Hepatocyte (in vitro differentiated cells): ENCODE measurements at regions not wholly inside any gene's neighbourhood (a gene's known extent, or its start where the extent isn't known, plus 50 kb on each side); places are given as distances from the start of the nearest gene placed in this dataset.

ENCODE experiments used
- DNase-seq: peaks from one replicate; pipeline ENCODE4 v3.0.0-alpha.2; 2016; ENCODE audit warnings: low spot score
- H2AFZ ChIP-seq: fragments of 200-600 bp; sonication (generic); 2 replicates; pipeline ENCODE4 v1.6.0; 2016; ENCODE audit warnings: antibody characterized with exemption, mild to moderate bottlenecking
- H3K27ac ChIP-seq: fragments of 200-600 bp; sonication (generic); 2 replicates; pipeline ENCODE4 v1.5.1; 2016; ENCODE audit warnings: mild to moderate bottlenecking
- H3K27me3 ChIP-seq: fragments of 200-600 bp; sonication (generic); 2 replicates; pipeline ENCODE4 v1.6.1; 2016
- H3K36me3 ChIP-seq: fragments of 200-600 bp; sonication (generic); replicated peaks from 2 replicates; pipeline ENCODE4 v1.5.1; 2016; ENCODE audit warnings: low read depth; ENCODE audit not compliant: insufficient read depth
- H3K4me1 ChIP-seq: fragments of 200-600 bp; sonication (generic); 2 replicates; pipeline ENCODE4 v1.5.1; 2016; ENCODE audit warnings: mild to moderate bottlenecking, moderate library complexity; ENCODE audit not compliant: insufficient read depth
- H3K4me2 ChIP-seq: fragments of 200-600 bp; sonication (generic); 2 replicates; pipeline ENCODE4 v1.6.0; 2016
- H3K4me3 ChIP-seq: fragments of 200-600 bp; sonication (generic); 2 replicates; pipeline ENCODE4 v1.5.1; 2016; ENCODE audit warnings: mild to moderate bottlenecking
- H3K79me2 ChIP-seq: fragments of 200-600 bp; sonication (generic); 2 replicates; pipeline ENCODE4 v1.6.0; 2017; ENCODE audit warnings: mild to moderate bottlenecking
- H3K9me2 ChIP-seq: fragments of 200-600 bp; sonication (generic); replicated peaks from 2 replicates; pipeline ENCODE4 v1.6.0; 2017; ENCODE audit warnings: mild to moderate bottlenecking; ENCODE audit not compliant: insufficient read depth
- H3K9me3 ChIP-seq: fragments of 200-600 bp; sonication (generic); 2 replicates; pipeline ENCODE4 v1.5.1; 2016; ENCODE audit warnings: low read depth, mild to moderate bottlenecking
- H4K20me1 ChIP-seq: fragments of 200-600 bp; sonication (generic); 2 replicates; pipeline ENCODE4 v1.6.0; 2016; ENCODE audit warnings: mild to moderate bottlenecking; ENCODE audit not compliant: insufficient read depth, poor library complexity, severe bottlenecking
- EZH2 ChIP-seq: fragments of 200-600 bp; sonication (generic); IDR thresholded peaks from 2 replicates; pipeline ENCODE4 v1.6.1; 2016; ENCODE audit warnings: antibody characterized with exemption, mild to moderate bottlenecking, borderline replicate concordance
- EZH2phosphoT487 ChIP-seq: fragments of 200-600 bp; sonication (generic); IDR thresholded peaks from one replicate; pipeline ENCODE4 v1.6.1; 2018; ENCODE audit warnings: antibody characterized with exemption, mild to moderate bottlenecking, low read depth, moderate library complexity; ENCODE audit not compliant: unreplicated experiment, severe bottlenecking
- WGBS: methylation state at CpG from one replicate; pipeline ENCODE4 v1.1.6; 2016; ENCODE audit warnings: low lambda C conversion rate; ENCODE audit errors: missing lambda C conversion rate; 5-methylcytosine and 5-hydroxymethylcytosine counted together
- TF ChIP-seq, protein P1 (sequence below): fragments of 200-600 bp; sonication (generic); IDR thresholded peaks from 2 replicates; pipeline ENCODE4 v1.5.1; 2016; ENCODE audit warnings: antibody characterized with exemption, mild to moderate bottlenecking; ENCODE audit not compliant: poor library complexity

DNA sequence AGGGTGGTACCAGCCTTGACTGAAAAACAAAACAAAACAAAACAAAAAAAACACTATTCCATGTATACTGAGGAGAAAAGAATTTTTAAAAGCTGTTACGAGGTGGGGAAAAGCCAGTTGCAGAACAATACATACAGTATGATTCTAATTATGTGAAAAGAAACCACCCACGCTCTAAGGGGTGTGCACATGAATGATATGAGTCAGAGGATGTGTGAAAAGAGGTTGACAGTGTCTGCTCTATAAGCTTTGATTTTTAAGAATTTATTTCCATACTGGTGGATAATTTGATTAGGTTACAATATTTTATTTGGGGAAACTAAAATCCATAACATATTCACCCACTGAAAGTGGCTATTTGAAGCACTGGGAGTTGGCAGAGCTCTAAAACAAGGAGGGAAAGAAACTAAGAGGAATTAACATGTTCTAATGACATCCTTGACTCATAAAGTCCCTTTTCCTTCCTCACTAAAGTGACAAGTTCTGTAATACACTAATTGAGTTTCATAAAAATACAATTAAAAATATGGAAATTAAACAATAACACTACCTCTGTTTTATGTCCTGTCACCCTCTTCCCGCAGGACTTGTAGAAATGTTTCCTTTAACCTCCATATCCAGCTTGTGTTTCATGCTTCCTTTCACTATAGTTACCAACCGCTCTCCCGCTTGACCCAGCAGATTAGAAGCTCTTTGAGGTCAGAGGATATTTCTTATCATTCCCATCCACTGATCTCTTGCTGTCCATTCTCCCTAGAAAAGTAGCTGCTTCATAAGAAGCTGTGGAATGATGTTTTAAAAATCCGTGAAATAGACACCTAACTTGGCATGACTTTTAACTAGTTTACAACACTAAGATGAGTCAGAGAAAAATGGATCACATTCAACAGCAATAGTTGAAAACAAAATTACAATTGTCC lies 118.6 kb upstream of the CCDC28A start:
- H3K36me3 ChIP-seq: no peaks in the 10 kb centered on the region
- H3K4me3 ChIP-seq: no peak overlapping the region

DNA sequence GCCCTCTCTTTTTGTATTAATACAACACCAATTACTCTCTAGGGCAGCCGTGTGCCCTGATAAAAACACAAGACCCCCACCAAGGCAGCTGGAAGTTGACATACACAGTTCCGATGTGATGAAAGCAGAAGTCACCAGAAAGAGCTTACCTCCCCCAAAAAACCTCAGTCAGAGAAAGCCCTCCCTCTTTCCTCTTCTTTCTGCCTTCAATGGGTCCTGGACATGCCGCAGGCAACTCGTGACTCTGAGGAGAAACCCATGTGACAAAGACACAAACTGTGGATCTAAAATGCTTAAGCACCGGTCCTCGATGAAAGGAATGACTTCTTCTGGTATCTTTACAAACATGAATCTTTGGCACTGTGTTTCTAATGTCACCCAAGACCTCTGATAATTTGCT lies 117.7 kb upstream of the CCDC28A start:
- 85% methylated on average over 6 of the region's 6 CpGs for WGBS
- H2AFZ ChIP-seq: no peak overlapping the region

More for the DNA sequence above, 118.6 kb upstream of the CCDC28A start:
- TF ChIP-seq, protein P1, sequence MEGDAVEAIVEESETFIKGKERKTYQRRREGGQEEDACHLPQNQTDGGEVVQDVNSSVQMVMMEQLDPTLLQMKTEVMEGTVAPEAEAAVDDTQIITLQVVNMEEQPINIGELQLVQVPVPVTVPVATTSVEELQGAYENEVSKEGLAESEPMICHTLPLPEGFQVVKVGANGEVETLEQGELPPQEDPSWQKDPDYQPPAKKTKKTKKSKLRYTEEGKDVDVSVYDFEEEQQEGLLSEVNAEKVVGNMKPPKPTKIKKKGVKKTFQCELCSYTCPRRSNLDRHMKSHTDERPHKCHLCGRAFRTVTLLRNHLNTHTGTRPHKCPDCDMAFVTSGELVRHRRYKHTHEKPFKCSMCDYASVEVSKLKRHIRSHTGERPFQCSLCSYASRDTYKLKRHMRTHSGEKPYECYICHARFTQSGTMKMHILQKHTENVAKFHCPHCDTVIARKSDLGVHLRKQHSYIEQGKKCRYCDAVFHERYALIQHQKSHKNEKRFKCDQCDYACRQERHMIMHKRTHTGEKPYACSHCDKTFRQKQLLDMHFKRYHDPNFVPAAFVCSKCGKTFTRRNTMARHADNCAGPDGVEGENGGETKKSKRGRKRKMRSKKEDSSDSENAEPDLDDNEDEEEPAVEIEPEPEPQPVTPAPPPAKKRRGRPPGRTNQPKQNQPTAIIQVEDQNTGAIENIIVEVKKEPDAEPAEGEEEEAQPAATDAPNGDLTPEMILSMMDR: no peak
- TF ChIP-seq EZH2phosphoT487 (no peak), EZH2 (no peak)
- Histone ChIP-seq H3K79me2 (peaks cover 6% of the 10 kb centered on the region), H3K27ac (no peak overlapping the region), H3K27me3 (no peaks in the 10 kb centered on the region), H3K4me1 (no peaks in the 10 kb centered on the region), H3K9me2 (no peaks in the 10 kb centered on the region), H4K20me1 (no peaks in the 10 kb centered on the region), H3K9me3 (no peaks in the 10 kb centered on the region), H3K4me2 (no peak overlapping the region), H2AFZ (no peak overlapping the region)
- 86% methylated on average over 6 of the region's 6 CpGs for WGBS
- DNase-seq: no peak

DNA sequence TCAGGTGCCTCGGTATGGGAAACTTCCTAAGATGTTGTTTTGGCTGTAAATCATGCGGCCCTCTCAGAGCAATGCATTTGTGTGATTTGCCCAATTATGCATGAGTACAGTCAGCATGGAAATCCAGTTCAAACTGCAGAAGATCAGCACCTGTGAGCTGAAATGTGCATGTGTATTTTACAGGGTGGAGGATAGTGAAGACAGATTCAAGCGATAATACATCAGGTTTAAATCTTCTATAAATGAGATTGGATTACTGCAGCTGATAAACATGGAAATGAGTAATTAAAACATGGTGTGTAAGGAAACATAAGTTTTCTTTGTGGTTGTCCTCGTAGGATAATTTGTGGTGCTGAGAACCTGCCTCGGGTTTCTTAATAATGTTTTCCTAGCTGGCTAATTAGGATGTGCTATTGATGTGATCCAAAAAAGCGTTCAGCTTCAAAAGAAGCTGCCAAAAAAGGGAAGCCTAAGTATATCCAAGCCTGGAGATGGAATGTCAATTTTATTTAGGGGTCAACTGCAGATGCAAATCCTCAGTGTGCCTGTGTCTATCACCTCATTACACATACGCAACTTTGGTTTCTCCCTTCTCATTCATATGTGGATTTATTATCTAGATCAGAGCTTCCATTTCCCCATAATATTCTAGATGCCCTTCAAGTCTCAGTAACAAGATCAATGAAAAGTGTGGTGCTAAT lies 117.1 kb upstream of the CCDC28A start:
- no peak for DNase-seq
- H3K4me1 ChIP-seq: no peaks in the 10 kb centered on the region
- no peak overlapping the region for H2AFZ ChIP-seq
- H3K79me2 ChIP-seq: peaks cover 10% of the 10 kb centered on the region
- H4K20me1 ChIP-seq: no peaks in the 10 kb centered on the region
- TF ChIP-seq, protein P1: no peak
- TF ChIP-seq EZH2: no peak
- TF ChIP-seq EZH2phosphoT487: no peak
- H3K27me3 ChIP-seq: no peaks in the 10 kb centered on the region
- H3K9me3 ChIP-seq: no peaks in the 10 kb centered on the region
- WGBS: 74% methylated on average over 7 of the region's 7 CpGs
- H3K36me3 ChIP-seq: no peaks in the 10 kb centered on the region
- H3K4me2 ChIP-seq: no peak overlapping the region
- H3K27ac ChIP-seq: no peak overlapping the region
- H3K4me3 ChIP-seq: no peak overlapping the region
- H3K9me2 ChIP-seq: no peaks in the 10 kb centered on the region

More for the DNA sequence above, 117.7 kb upstream of the CCDC28A start:
- H3K27ac ChIP-seq: no peak overlapping the region
- no peaks in the 10 kb centered on the region for H3K9me3 ChIP-seq
- no peak overlapping the region for H3K4me3 ChIP-seq
- DNase-seq: no peak
- TF ChIP-seq, protein P1: no peak
- TF ChIP-seq EZH2phosphoT487 (no peak), EZH2 (no peak)
- no peaks in the 10 kb centered on the region for H3K27me3 ChIP-seq
- peaks cover 6% of the 10 kb centered on the region for H3K79me2 ChIP-seq
- H3K4me1 ChIP-seq: no peaks in the 10 kb centered on the region
- H3K36me3 ChIP-seq: no peaks in the 10 kb centered on the region
- no peaks in the 10 kb centered on the region for H4K20me1 ChIP-seq
- H3K4me2 ChIP-seq: no peak overlapping the region
- no peaks in the 10 kb centered on the region for H3K9me2 ChIP-seq
